ENCODE measurements at regions not wholly inside any gene's neighbourhood (a gene's known extent, or its start where the extent isn't known, plus 50 kb on each side); places are given as distances from the start of the nearest gene placed in this dataset.

DNA sequence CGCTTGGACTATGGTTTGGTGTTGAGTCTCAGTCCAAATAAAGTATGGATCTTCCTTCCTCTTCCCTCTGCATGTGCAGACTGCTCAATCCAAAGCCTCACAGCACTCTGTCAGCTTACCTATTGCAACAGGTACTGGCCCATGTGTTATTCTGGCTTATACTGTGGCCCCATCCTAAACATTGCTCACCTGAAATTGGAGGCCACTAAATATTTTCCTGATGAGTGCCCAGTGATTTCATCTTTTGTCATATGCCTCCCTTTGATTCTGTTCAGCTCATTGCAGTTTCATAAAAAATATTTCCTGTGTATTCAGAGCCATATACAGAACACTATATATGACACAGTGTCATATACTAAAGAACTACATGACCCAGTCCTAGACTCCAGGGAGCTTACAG, 86.3 kb upstream of the FAM136A start:
- TF ChIP-seq, protein P1, sequence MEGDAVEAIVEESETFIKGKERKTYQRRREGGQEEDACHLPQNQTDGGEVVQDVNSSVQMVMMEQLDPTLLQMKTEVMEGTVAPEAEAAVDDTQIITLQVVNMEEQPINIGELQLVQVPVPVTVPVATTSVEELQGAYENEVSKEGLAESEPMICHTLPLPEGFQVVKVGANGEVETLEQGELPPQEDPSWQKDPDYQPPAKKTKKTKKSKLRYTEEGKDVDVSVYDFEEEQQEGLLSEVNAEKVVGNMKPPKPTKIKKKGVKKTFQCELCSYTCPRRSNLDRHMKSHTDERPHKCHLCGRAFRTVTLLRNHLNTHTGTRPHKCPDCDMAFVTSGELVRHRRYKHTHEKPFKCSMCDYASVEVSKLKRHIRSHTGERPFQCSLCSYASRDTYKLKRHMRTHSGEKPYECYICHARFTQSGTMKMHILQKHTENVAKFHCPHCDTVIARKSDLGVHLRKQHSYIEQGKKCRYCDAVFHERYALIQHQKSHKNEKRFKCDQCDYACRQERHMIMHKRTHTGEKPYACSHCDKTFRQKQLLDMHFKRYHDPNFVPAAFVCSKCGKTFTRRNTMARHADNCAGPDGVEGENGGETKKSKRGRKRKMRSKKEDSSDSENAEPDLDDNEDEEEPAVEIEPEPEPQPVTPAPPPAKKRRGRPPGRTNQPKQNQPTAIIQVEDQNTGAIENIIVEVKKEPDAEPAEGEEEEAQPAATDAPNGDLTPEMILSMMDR (IDR thresholded peaks at IDR 0.05 in 8 of 11, conservative IDR thresholded peaks at IDR 0.05 in 3 of 11): no peak
- TF ChIP-seq POLR2A (IDR thresholded peaks at IDR 0.05) (no peak), POLR2AphosphoS5 (IDR thresholded peaks at IDR 0.05) (no peak)
